GM12878 (cell line): ENCODE measurements at regions not wholly inside any gene's neighbourhood (a gene's known extent, or its start where the extent isn't known, plus 50 kb on each side); places are given as distances from the start of the nearest gene placed in this dataset.

Source experiments
- ATAC-seq: fragments of 200-7000 bp; cut with Tn5 transposase; 3 replicates; pipeline ENCODE4 v1.9.1; 2020; ENCODE audit warnings: mild to moderate bottlenecking, moderate library complexity
- BruUV-seq: library from RNA; stranded (reverse); fragments of 400-500 nt; replicated peaks from 2 replicates; lab custom pipeline; 2021; lab: Mats Ljungman, UMichigan
- CTCF ChIA-PET: fragments of 300-600 bp; sonication (Branson Sonifier 250); formaldehyde crosslinking; extraction: SDS; loops from one replicate; lab custom pipeline; 2021; ENCODE audit warnings: inconsistent platforms; lab: Yijun Ruan, JAX
- POLR2A ChIA-PET: fragments of 350-600 bp; formaldehyde crosslinking; extraction: SDS; loops from one replicate; lab custom pipeline; 2021; ENCODE audit warnings: inconsistent platforms; lab: Charles Lee
- RAD21 ChIA-PET: fragments of 300-600 bp; sonication (Branson Sonifier 250); formaldehyde crosslinking; loops from one replicate; lab custom pipeline; 2023; ENCODE audit warnings: antibody characterized with exemption; ENCODE audit not compliant: unreplicated experiment; lab: Charles Lee
- SMC1A ChIA-PET: fragments of 300-600 bp; sonication (Branson Sonifier 250); formaldehyde crosslinking; loops from one replicate; lab custom pipeline; 2023; ENCODE audit not compliant: unreplicated experiment, uncharacterized antibody; lab: Charles Lee
- DNase-seq: peaks from one replicate; pipeline ENCODE4 v3.0.0-alpha.2; 2011; ENCODE audit warnings: low read depth, low spot score
- FAIRE-seq: peaks from 3 replicates; lab custom pipeline; 2011; peaks lifted over from hg19 to GRCh38; lab: Jason Lieb, UNC
- H2AFZ ChIP-seq: 2 replicates; pipeline ENCODE4 v1.6.0; 2011; ENCODE audit warnings: low read depth, low read length, control low read depth; ENCODE audit not compliant: control insufficient read depth
- H3K27ac ChIP-seq: 2 replicates; pipeline ENCODE4 v1.5.1; 2011; ENCODE audit warnings: control low read depth; ENCODE audit not compliant: control insufficient read depth, insufficient read depth
- H3K27me3 ChIP-seq, 2 experiments: replicated peaks in 1 of 2; 2 replicates each; pipeline versions ENCODE4 v1.6.0 to v1.6.1; 2011; ENCODE audit warnings: low read length in 1 of 2; ENCODE audit not compliant: control insufficient read depth in 2 of 2, insufficient read depth in 2 of 2
- H3K36me3 ChIP-seq, 2 experiments: 2 replicates each; pipeline ENCODE4 v1.5.1; 2011; ENCODE audit warnings: low read length in 1 of 2; ENCODE audit not compliant: control insufficient read depth in 2 of 2, insufficient read depth in 2 of 2
- H3K4me1 ChIP-seq: 2 replicates; pipeline ENCODE4 v1.6.1; 2011; ENCODE audit warnings: mild to moderate bottlenecking, low read length, moderate library complexity, mixed read lengths; ENCODE audit not compliant: control insufficient read depth, insufficient read depth
- H3K4me2 ChIP-seq: 2 replicates; pipeline ENCODE4 v1.6.0; 2011; ENCODE audit warnings: control low read depth; ENCODE audit not compliant: control insufficient read depth, insufficient read depth
- H3K4me3 ChIP-seq: fragments of 200-600 bp; sonication (generic); 2 replicates; pipeline ENCODE4 v1.5.1; 2016
- H3K79me2 ChIP-seq: 2 replicates; pipeline ENCODE4 v1.6.0; 2011; ENCODE audit warnings: low read length; ENCODE audit not compliant: control insufficient read depth, insufficient read depth
- H3K9ac ChIP-seq: 2 replicates; pipeline ENCODE4 v1.8.0; 2011; ENCODE audit warnings: low read length, control low read depth, mixed read lengths; ENCODE audit not compliant: control insufficient read depth, insufficient read depth
- H3K9me3 ChIP-seq: replicated peaks from 3 replicates; pipeline ENCODE4 v1.5.1; 2011; ENCODE audit warnings: mild to moderate bottlenecking, low read length; ENCODE audit not compliant: control insufficient read depth, insufficient read depth
- H4K20me1 ChIP-seq: 2 replicates; pipeline ENCODE4 v1.6.0; 2011; ENCODE audit not compliant: control insufficient read depth, insufficient read depth
- ETV6 ChIP-seq, 2 experiments: fragments of 450-650 bp in 1 of 2; IDR thresholded peaks in 1 of 2; conservative IDR thresholded peaks in 1 of 2; 2 replicates each; pipeline ENCODE4 v1.6.1; 2014; ENCODE audit warnings: antibody characterized with exemption in 1 of 2, borderline replicate concordance in 1 of 2, low read depth in 1 of 2, mild to moderate bottlenecking in 1 of 2, moderate library complexity in 1 of 2
- FOS ChIP-seq: IDR thresholded peaks from 3 replicates; pipeline ENCODE4 v1.6.1; 2011; ENCODE audit warnings: borderline replicate concordance; ENCODE audit not compliant: insufficient read length; ENCODE audit errors: extremely low read depth
- HDAC2 ChIP-seq: fragments of 200-600 bp; sonication (generic); IDR thresholded peaks from 2 replicates; pipeline ENCODE4 v1.6.1; 2017
- MTA2 ChIP-seq: fragments of 450-650 bp; IDR thresholded peaks from 2 replicates; pipeline ENCODE4 v1.6.1; 2016; ENCODE audit warnings: low read depth, mild to moderate bottlenecking, moderate library complexity
- MXI1 ChIP-seq: fragments of 150-350 bp; IDR thresholded peaks from 2 replicates; pipeline ENCODE4 v1.6.1; 2011; ENCODE audit warnings: low read depth, mild to moderate bottlenecking, inconsistent platforms, low read length, improper control_type of control experiment
- MYB ChIP-seq: fragments of 150-350 bp; IDR thresholded peaks from 2 replicates; pipeline ENCODE4 v1.6.1; 2014; ENCODE audit warnings: mild to moderate bottlenecking, low read depth, low read length, borderline replicate concordance
- MYC ChIP-seq: IDR thresholded peaks from 2 replicates; pipeline ENCODE4 v1.6.1; 2011; ENCODE audit warnings: mild to moderate bottlenecking, low read length, moderate library complexity, inconsistent platforms; ENCODE audit not compliant: insufficient read depth, insufficient replicate concordance, insufficient read length, severe bottlenecking
- NR2C2 ChIP-seq: IDR thresholded peaks from 2 replicates; pipeline ENCODE4 v1.6.1; 2011; ENCODE audit warnings: borderline replicate concordance, low read depth; ENCODE audit not compliant: control insufficient read depth, insufficient read length
- SIX5 ChIP-seq: IDR thresholded peaks from 2 replicates; pipeline ENCODE4 v1.6.1; 2011; ENCODE audit warnings: mild to moderate bottlenecking, low read depth, low read length, moderate library complexity; ENCODE audit not compliant: severe bottlenecking
- SPI1 ChIP-seq: IDR thresholded peaks from 2 replicates; pipeline ENCODE4 v1.6.1; 2011; ENCODE audit warnings: low read depth, mild to moderate bottlenecking, low read length, moderate library complexity, borderline replicate concordance; ENCODE audit not compliant: insufficient read depth
- TCF7 ChIP-seq: IDR thresholded peaks from 2 replicates; pipeline ENCODE4 v1.6.1; 2014; ENCODE audit warnings: antibody characterized with exemption, borderline replicate concordance
- WGBS: methylation state at CpG from one replicate; pipeline ENCODE4 v1.1.6; 2016; ENCODE audit warnings: low lambda C conversion rate; ENCODE audit not compliant: insufficient replicate concordance, insufficient coverage; ENCODE audit errors: missing lambda C conversion rate; 5-methylcytosine and 5-hydroxymethylcytosine counted together
- in situ Hi-C: fragments of 300-500 bp; cut with MboI; formaldehyde crosslinking; loops from 9 replicates; pipeline ENCODE4 v1.14.3; 2018; ENCODE audit warnings: mixed read lengths
- intact Hi-C: fragments of 100-400 bp; cut with micrococcal nuclease; formaldehyde crosslinking; loops from one replicate; pipeline ENCODE4 v1.14.2; 2022; ENCODE audit not compliant: unreplicated experiment
- TF ChIP-seq, protein P1 (sequence below): fragments of 450-650 bp; formaldehyde crosslinking; IDR thresholded peaks from 2 replicates; pipeline ENCODE4 v1.4.0; 2022; ENCODE audit warnings: mild to moderate bottlenecking, moderate library complexity
- TF ChIP-seq, protein P2 (sequence below): fragments of 450-650 bp; IDR thresholded peaks from 2 replicates; pipeline ENCODE4 v1.6.1; 2014; ENCODE audit warnings: mild to moderate bottlenecking
- TF ChIP-seq, protein P3 (sequence below): fragments of 450-650 bp; conservative IDR thresholded peaks from 2 replicates; pipeline ENCODE4 v1.6.1; 2017; ENCODE audit warnings: mild to moderate bottlenecking, moderate library complexity
- TF ChIP-seq, protein P4 (sequence below): fragments of 150-350 bp; IDR thresholded peaks from 2 replicates; pipeline ENCODE4 v1.6.1; 2014; ENCODE audit warnings: mild to moderate bottlenecking, low read depth, low read length

DNA sequence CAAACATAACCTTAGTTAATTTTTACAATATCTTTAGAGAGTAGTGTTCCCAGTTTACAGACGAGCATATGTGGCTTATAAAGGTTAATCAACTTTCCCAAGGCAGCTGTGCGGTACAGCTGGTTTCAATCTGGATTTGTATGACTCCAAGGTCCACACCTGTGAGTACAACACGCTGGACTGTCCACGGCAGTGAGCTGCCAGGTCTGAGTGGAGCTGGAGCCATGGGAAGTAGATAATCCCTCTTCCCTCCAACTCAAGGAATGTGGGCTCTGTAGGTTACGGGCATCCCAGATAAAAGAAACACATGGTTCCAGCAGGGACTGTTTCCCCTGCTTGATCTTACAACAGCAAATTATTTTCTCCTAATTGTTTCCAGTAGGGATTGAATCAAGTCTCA is 102.2 kb downstream of the SOD2 start:
- no peak overlapping the region for H3K4me3 ChIP-seq
- no TSS peak for BruUV-seq
- H3K36me3 ChIP-seq, result no peaks in the 10 kb centered on the region
- ChIA-PET POLR2A (no interaction called here), RAD21 (no interaction called here), SMC1A (no interaction called here), CTCF (no interaction called here)
- ATAC-seq (no peak), DNase-seq (no peak), FAIRE-seq (no peak)
- 35% methylated on average over 5 of the region's 5 CpGs for WGBS
- H3K79me2 ChIP-seq, result no peaks in the 10 kb centered on the region
- H3K4me1 ChIP-seq, result no peaks in the 10 kb centered on the region
- in situ Hi-C loops (no loop called here), intact Hi-C loops (no loop called here)
- TF ChIP-seq MTA2 (no peak), SPI1 (no peak), FOS (no peak), TCF7 (no peak), SIX5 (no peak), HDAC2 (no peak), MYC (no peak), NR2C2 (no peak), ETV6 (conservative IDR thresholded peaks at IDR 0.05 in 1 of 2, IDR thresholded peaks at IDR 0.05 in 1 of 2; ENCODE audit: borderline replicate concordance in 1 of 2, low read depth in 1 of 2) (no peak), MXI1 (no peak), MYB (no peak)
- TF ChIP-seq, protein P1, sequence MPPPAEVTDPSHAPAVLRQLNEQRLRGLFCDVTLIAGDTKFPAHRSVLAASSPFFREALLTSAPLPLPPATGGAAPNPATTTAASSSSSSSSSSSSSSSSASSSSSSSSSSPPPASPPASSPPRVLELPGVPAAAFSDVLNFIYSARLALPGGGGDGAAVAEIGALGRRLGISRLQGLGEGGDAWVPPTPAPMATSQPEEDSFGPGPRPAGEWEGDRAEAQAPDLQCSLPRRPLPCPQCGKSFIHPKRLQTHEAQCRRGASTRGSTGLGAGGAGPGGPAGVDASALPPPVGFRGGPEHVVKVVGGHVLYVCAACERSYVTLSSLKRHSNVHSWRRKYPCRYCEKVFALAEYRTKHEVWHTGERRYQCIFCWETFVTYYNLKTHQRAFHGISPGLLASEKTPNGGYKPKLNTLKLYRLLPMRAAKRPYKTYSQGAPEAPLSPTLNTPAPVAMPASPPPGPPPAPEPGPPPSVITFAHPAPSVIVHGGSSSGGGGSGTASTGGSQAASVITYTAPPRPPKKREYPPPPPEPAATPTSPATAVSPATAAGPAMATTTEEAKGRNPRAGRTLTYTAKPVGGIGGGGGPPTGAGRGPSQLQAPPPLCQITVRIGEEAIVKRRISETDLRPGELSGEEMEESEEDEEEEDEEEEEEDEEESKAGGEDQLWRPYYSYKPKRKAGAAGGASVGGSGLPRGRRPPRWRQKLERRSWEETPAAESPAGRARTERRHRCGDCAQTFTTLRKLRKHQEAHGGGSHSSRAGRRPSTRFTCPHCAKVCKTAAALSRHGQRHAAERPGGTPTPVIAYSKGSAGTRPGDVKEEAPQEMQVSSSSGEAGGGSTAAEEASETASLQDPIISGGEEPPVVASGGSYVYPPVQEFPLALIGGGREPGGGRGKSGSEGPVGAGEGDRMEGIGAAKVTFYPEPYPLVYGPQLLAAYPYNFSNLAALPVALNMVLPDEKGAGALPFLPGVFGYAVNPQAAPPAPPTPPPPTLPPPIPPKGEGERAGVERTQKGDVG (CRISPR knock-in tag), result no peak
- TF ChIP-seq, protein P2, sequence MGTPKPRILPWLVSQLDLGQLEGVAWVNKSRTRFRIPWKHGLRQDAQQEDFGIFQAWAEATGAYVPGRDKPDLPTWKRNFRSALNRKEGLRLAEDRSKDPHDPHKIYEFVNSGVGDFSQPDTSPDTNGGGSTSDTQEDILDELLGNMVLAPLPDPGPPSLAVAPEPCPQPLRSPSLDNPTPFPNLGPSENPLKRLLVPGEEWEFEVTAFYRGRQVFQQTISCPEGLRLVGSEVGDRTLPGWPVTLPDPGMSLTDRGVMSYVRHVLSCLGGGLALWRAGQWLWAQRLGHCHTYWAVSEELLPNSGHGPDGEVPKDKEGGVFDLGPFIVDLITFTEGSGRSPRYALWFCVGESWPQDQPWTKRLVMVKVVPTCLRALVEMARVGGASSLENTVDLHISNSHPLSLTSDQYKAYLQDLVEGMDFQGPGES, result no peak
- TF ChIP-seq, protein P3, sequence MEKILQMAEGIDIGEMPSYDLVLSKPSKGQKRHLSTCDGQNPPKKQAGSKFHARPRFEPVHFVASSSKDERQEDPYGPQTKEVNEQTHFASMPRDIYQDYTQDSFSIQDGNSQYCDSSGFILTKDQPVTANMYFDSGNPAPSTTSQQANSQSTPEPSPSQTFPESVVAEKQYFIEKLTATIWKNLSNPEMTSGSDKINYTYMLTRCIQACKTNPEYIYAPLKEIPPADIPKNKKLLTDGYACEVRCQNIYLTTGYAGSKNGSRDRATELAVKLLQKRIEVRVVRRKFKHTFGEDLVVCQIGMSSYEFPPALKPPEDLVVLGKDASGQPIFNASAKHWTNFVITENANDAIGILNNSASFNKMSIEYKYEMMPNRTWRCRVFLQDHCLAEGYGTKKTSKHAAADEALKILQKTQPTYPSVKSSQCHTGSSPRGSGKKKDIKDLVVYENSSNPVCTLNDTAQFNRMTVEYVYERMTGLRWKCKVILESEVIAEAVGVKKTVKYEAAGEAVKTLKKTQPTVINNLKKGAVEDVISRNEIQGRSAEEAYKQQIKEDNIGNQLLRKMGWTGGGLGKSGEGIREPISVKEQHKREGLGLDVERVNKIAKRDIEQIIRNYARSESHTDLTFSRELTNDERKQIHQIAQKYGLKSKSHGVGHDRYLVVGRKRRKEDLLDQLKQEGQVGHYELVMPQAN, result no peak
- TF ChIP-seq, protein P4, sequence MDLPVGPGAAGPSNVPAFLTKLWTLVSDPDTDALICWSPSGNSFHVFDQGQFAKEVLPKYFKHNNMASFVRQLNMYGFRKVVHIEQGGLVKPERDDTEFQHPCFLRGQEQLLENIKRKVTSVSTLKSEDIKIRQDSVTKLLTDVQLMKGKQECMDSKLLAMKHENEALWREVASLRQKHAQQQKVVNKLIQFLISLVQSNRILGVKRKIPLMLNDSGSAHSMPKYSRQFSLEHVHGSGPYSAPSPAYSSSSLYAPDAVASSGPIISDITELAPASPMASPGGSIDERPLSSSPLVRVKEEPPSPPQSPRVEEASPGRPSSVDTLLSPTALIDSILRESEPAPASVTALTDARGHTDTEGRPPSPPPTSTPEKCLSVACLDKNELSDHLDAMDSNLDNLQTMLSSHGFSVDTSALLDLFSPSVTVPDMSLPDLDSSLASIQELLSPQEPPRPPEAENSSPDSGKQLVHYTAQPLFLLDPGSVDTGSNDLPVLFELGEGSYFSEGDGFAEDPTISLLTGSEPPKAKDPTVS, result no peak
- no peak overlapping the region for H3K9ac ChIP-seq
- no peaks in the 10 kb centered on the region for H3K9me3 ChIP-seq
- no peak overlapping the region for H2AFZ ChIP-seq
- no peak overlapping the region for H3K4me2 ChIP-seq
- H3K27me3 ChIP-seq, result no peaks in the 10 kb centered on the region
- no peak overlapping the region for H3K27ac ChIP-seq
- H4K20me1 ChIP-seq, result no peaks in the 10 kb centered on the region
